ENCODE measurements at regions not wholly inside any gene's neighbourhood (a gene's known extent, or its start where the extent isn't known, plus 50 kb on each side); places are given as distances from the start of the nearest gene placed in this dataset.
A peak's percentile ranks its signal among the peaks of the same experiment; 100 is the strongest.
"Not testable (repeated sequence)": the region's sequence is repeated elsewhere in the genome, so short reads cannot be mapped to it uniquely, and the experiment has no call there.

DNA sequence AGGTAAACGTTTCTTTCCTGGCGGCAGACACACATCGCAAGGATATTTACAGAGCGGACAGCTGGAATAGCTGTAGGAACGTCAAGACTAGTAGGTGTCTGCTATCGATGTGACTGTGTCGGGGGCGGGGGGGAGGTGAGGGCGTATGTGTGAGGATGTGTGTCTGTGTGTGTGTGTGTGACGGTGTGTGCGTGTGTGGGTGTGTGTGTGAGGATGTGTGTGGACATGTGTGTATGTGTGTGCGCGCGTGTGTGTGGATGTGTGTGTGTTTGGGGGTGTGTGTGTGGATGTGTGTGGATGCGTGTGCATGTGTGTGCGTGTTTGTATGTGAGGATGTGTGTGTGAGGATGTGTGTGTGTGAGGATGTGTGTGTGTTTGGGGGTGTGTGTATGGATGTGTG lies 55.4 kb downstream of the PNMA6F start:
- in situ Hi-C loops (cut with HindIII; ENCODE audit: low pct_unique_long_range_greater_than_20kb, low sequenced_read_pairs); DNase-seq (ENCODE audit: low read depth): not testable (repeated sequence)

DNA sequence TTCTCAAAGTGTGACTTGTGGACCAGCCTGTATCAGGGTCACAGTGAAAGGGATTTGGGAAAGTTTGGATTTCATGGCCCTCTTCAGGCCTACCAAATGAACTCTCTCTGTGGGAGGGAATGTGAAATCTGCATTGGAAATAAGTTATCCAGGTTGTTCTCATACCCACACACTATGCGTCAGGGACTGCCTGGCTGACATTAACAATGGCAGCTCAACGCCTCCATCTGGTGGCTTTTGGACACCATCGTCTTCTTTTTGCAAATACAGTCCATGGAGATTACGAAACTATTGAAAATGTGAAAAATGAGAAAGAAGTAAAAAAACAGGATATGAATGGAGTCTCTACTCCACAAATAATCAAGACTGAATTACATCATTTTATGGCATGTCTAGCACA lies 61.1 kb downstream of the PNMA6F start:
- in situ Hi-C loops (cut with HindIII; ENCODE audit: low pct_unique_long_range_greater_than_20kb, low sequenced_read_pairs); DNase-seq (ENCODE audit: low read depth): not testable (repeated sequence)

DNA sequence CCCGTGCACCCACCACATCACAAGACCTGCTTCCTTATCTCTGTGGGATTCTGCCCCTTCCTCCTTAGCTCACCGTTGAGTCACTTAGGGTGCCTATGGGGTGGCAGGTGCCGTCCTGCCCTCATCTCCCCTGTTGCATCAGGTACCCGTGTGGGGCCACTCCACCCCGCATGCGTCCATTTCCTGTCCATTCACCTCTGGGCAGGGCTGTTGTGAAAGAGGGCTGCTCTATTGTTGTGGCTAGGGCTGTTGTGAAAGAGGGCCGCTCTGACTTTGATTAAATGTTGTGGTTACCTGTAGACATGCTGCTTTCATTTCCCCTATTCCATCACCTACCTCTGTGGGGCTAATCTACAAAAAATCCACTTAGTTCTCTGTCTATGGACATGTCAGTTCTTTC lies 68.3 kb downstream of the PNMA6F start:
- DNase-seq (ENCODE audit: low read depth); in situ Hi-C loops (cut with HindIII; ENCODE audit: low pct_unique_long_range_greater_than_20kb, low sequenced_read_pairs): not testable (repeated sequence)

DNA sequence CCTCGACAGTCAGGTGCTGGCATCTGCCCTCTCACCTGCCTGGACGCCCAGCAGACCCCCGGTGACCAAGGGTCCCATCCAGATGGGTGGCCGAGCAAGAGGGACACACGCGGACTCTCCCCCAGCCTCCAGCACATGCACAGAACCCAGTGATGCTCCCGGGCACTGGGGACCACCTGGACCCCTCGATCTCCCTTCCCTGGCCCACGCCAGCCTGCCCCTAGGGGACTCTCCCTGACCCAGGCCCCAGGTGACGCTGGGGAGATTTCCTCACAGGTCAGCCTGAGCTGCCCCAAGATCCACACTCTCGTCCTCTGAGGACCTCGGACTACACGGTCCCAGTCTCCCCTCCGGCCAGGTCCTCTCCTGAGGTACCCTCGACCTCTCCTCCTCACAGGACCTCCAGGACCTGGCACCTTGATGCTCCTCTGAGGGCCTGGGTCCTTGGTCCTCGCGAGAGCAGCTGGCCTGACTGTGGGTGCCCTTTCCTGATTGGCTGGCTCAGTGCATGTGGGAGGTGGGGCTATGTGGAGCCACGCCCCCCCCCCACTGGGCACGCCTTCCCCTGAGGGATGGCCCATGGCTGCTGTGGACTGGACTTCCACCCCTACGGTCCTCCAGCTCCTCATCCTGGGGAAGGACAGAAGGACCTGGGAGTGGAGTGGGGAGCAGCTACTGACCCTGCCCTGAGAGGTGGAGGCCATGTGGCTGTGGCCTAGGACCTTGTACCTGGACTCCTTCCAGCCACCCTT lies 69.0 kb downstream of the PNMA6F start:
- DNase-seq (ENCODE audit: low read depth); in situ Hi-C loops (cut with HindIII; ENCODE audit: low pct_unique_long_range_greater_than_20kb, low sequenced_read_pairs): not testable (repeated sequence)

DNA sequence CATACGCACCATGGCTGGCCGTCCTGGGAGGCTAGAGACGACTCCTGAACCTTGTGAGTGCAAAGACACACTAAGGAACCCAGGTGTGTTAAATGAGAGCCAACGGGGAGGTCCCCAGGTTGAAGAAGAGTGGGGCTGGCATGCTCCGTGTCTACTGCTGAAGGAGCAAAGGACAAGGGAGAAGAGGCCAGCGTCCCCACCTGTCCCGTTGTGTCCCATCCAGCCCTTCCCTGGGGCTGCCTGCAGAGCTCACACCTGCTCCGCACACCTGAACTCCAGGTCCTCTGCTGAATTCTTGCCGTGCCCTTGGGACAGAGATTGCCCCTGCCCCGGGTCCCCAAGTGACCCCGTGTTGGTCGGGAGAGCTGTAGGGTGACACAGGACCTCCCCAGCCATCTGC lies 69.6 kb downstream of the PNMA6F start:
- DNase-seq (ENCODE audit: low read depth); in situ Hi-C loops (cut with HindIII; ENCODE audit: low pct_unique_long_range_greater_than_20kb, low sequenced_read_pairs): not testable (repeated sequence)

DNA sequence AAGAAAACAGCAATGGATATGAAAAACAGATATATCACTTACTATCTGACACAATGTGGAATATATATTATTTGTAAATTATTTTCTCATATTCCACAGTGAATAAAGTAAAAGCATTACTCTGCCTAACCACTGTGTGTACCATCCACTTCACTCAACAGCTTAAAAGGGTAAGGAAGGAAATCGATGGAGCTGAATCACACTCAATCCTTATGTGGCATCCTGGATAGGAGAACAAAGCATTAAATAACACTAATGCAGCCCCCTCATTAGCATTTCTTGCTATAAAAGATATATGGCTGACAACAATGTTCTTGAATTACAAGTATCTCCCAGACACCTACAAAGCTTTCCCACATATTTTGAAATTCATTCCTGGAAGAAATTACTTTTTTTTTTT lies 70.8 kb downstream of the PNMA6F start:
- DNase-seq (ENCODE audit: low read depth); in situ Hi-C loops (cut with HindIII; ENCODE audit: low pct_unique_long_range_greater_than_20kb, low sequenced_read_pairs): not testable (repeated sequence)

DNA sequence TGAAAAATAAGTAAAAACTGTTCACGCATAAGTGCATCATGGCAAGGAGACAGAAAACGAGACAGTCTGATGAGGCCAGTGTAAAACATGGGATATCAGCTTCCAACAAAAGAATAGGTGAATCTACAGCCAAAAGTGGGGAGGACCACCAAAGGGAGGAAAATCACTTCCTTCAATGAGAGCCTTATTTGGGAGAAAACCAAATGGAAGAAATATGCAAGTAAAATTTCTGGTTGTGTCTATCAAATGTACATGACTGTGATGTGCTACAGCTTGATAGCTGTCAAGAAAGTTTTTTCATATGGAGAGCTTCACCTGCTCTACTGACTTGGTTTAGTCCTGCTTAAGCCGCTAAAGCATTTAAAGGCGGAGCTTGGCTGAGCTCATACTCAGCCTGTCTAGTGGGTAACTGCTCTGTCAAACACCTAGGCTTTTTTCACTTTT lies 66.2 kb downstream of the MAGEA1 start:
- in situ Hi-C loops (cut with HindIII; ENCODE audit: low pct_unique_long_range_greater_than_20kb, low sequenced_read_pairs): no loop called here
- peak; percentile 43 for DNase-seq (ENCODE audit: low read depth)

DNA sequence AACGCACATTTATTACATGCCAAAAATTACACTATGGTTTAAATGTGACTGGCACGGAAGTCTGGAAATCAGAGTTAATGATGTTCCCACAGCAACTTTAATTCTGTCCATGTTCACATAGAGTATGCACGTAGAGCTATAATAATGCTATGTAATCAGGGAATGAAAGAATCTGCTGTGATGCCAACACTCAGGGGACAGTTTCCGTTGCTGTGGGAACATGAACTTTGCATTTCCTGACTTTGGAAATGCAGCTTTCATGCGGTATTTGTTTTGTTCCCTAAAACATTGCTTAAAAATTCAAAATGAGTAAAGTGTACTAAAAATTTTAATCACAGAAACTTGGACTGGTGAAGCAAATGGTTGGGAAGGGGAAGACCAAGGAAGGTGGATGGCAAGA lies 65.7 kb downstream of the MAGEA1 start:
- in situ Hi-C loops (cut with HindIII; ENCODE audit: low pct_unique_long_range_greater_than_20kb, low sequenced_read_pairs): no loop called here
- no peak for DNase-seq (ENCODE audit: low read depth)

DNA sequence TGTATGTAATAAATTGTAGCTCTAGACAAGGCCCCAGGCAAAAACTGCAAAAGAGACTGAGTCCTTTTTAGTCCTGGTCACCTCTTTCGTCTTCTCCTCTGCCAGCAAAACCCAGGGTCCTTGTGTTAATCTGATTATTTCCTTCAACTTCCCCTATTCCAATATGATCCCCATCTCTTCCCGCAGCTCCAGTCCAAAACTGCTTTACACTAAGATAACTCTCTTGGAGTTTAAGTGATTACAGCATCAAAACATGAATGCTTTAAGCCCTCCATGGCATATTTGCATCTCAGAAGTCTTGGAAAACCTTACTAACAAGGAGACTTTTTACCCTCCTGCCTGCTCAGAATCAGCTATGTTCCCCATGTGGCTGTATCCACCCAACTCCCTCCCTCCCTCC lies 59.3 kb downstream of the MAGEA1 start:
- in situ Hi-C loops (cut with HindIII; ENCODE audit: low pct_unique_long_range_greater_than_20kb, low sequenced_read_pairs): no loop called here
- no peak for DNase-seq (ENCODE audit: low read depth)
